Prostate gland (tissue), 2 donors: ENCODE measurements at regions not wholly inside any gene's neighbourhood (a gene's known extent, or its start where the extent isn't known, plus 50 kb on each side); places are given as distances from the start of the nearest gene placed in this dataset.

ENCODE experiments used
- CTCF ChIP-seq, 4 experiments: fragments of 200-600 bp in 2 of 4; fragments of 450-650 bp in 2 of 4; sonication (generic) in 2 of 4; IDR thresholded peaks; 1 replicate in 3 of 4; 2 replicates in 1 of 4; pipeline ENCODE4 v1.5.1; 2016 to 2019; ENCODE audit warnings: antibody characterized with exemption in 4 of 4, mild to moderate bottlenecking in 2 of 4, moderate library complexity in 2 of 4
- POLR2A ChIP-seq: fragments of 450-650 bp; IDR thresholded peaks from one replicate; pipeline ENCODE4 v1.6.1; 2016; ENCODE audit warnings: antibody characterized with exemption, mild to moderate bottlenecking

- TF ChIP-seq CTCF (IDR thresholded peaks at IDR 0.05), result no peak
- no peak for TF ChIP-seq POLR2A
Measured at GRCh38 chr6:113585246-113585645, 271.9 kb upstream of the MARCKS start.
